ENCODE measurements at regions not wholly inside any gene's neighbourhood (a gene's known extent, or its start where the extent isn't known, plus 50 kb on each side); places are given as distances from the start of the nearest gene placed in this dataset.

- Histone ChIP-seq H3K9ac (ENCODE audit: control insufficient read depth, insufficient read depth, low read length) (no peak overlapping the region), H4K20me1 (ENCODE audit: control insufficient read depth, insufficient read depth) (no peaks in the 10 kb centered on the region), H3K4me3 (no peak overlapping the region), H3K9me3 (replicated peaks; ENCODE audit: control insufficient read depth, insufficient read depth, low read length) (no peaks in the 10 kb centered on the region; the same call in 2 of the 3 replicates), H3K27ac (ENCODE audit: control insufficient read depth, insufficient read depth) (no peak overlapping the region), H3K4me1 (ENCODE audit: control insufficient read depth, insufficient read depth, low read length) (no peaks in the 10 kb centered on the region), H3K79me2 (ENCODE audit: control insufficient read depth, insufficient read depth, low read length) (no peaks in the 10 kb centered on the region), H2AFZ (ENCODE audit: control insufficient read depth, low read depth, low read length) (no peak overlapping the region), H3K4me2 (ENCODE audit: control insufficient read depth, insufficient read depth) (no peak overlapping the region), H3K27me3 (replicated peaks in 1 of 2; ENCODE audit: control insufficient read depth in 2 of 2, insufficient read depth in 2 of 2, low read length in 1 of 2) (no peaks in the 10 kb centered on the region), H3K36me3 (ENCODE audit: control insufficient read depth in 2 of 2, insufficient read depth in 2 of 2, low read length in 1 of 2) (no peaks in the 10 kb centered on the region)
- SMC1A ChIA-PET (ENCODE audit: uncharacterized antibody, unreplicated experiment): no interaction called here
- POLR2A ChIA-PET: no interaction called here
- RAD21 ChIA-PET (ENCODE audit: unreplicated experiment): interaction anchor here (1.5 kb wide), 1 partner anchor 315 kb away, joined by 3 read pairs; no protein-coding TSS in a partner anchor
- intact Hi-C loops (cut with micrococcal nuclease; ENCODE audit: unreplicated experiment) (loop anchor here (2.0 kb wide), 1 partner anchor 315 kb away; no protein-coding TSS in a partner anchor), in situ Hi-C loops (cut with MboI) (no loop called here)
- no TSS peak for BruUV-seq (replicated peaks)
- no peak for ATAC-seq
- DNase-seq (ENCODE audit: low read depth, low spot score): no peak
- no peak for FAIRE-seq
- CTCF ChIA-PET: no interaction called here
- TF ChIP-seq SP1 (IDR thresholded peaks at IDR 0.05; ENCODE audit: low read depth, low read length) (no peak), SIX5 (IDR thresholded peaks at IDR 0.05; ENCODE audit: low read depth, low read length, severe bottlenecking) (no peak), STAT1 (conservative IDR thresholded peaks at IDR 0.05) (no peak), NR2F1 (conservative IDR thresholded peaks at IDR 0.05) (no peak), POLR2AphosphoS2 (IDR thresholded peaks at IDR 0.05; ENCODE audit: low read depth, low read length) (no peak), KAT2A (conservative IDR thresholded peaks at IDR 0.05; ENCODE audit: control insufficient read depth, low read depth, low read length) (no peak), ZSCAN29 (IDR thresholded peaks at IDR 0.05) (no peak), PML (IDR thresholded peaks at IDR 0.05; ENCODE audit: low read length) (no peak), NFIC (IDR thresholded peaks at IDR 0.05; ENCODE audit: low read depth, low read length) (no peak), POLR2AphosphoS5 (IDR thresholded peaks at IDR 0.05; ENCODE audit: low read length) (no peak), BHLHE40 (IDR thresholded peaks at IDR 0.05; ENCODE audit: borderline replicate concordance in 1 of 2, low read depth in 2 of 2, low read length in 1 of 2) (no peak), MTA3 (IDR thresholded peaks at IDR 0.05; ENCODE audit: borderline replicate concordance, low read length) (no peak), NFYB (IDR thresholded peaks at IDR 0.05; ENCODE audit: insufficient read depth, low read depth, low read length) (no peak), ZBTB40 (IDR thresholded peaks at IDR 0.05; ENCODE audit: borderline replicate concordance) (no peak), ZNF622 (IDR thresholded peaks at IDR 0.05) (no peak), IKZF1 (conservative IDR thresholded peaks at IDR 0.05) (no peak), NFXL1 (IDR thresholded peaks at IDR 0.05; ENCODE audit: borderline replicate concordance) (no peak), ZNF207 (IDR thresholded peaks at IDR 0.05; ENCODE audit: borderline replicate concordance) (no peak)
- WGBS (ENCODE audit: insufficient coverage, insufficient replicate concordance, low lambda C conversion rate, missing lambda C conversion rate): 49% methylated on average over 3 of the region's 3 CpGs
Observed at GRCh38 chr16:73563709-73564108, 515.8 kb upstream of the ZFHX3 start.
